ENCODE measurements at regions not wholly inside any gene's neighbourhood (a gene's known extent, or its start where the extent isn't known, plus 50 kb on each side); places are given as distances from the start of the nearest gene placed in this dataset.

DNA sequence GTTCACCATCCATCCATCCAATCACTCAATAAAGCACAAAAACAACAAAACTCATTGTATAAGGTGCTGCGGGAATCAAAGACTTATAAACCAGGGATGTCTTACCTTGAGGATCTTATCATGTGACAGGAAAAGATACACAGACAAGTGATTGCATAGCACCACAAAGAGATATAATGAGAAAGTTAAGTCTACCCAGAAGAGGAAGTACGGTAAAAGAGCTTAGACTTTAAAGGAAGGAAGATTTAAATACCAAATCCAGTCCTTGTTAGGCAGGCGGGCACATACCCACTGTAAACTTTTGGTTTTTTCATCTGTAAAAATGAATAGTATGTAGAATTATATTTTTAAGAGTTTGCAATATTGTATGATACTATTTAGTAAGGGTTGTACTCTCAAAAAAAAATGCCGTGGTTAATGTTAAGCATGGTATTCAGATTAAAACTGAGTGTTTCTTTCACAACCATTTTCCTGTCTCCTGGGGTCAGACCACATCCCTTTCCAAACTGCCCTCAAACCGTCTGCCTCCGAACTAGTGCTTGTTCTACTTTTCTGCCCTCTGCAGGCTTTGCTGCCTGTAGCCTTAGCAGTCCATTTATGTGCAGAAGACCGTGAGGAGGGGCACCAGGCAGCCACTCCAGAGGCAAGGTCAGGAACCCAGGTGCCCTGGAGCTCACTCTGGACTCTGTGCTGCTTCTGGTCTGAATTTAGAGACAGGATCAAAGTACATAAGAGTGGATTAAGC lies 179.5 kb upstream of the SYNDIG1 start:
- Histone ChIP-seq H3K27me3 (no peaks in the 10 kb centered on the region), H3K9me3 (no peaks in the 10 kb centered on the region), H3K36me3 (no peaks in the 10 kb centered on the region), H3K4me3 (no peak overlapping the region), H3K4me1 (no peaks in the 10 kb centered on the region), H3K27ac (no peak overlapping the region)
- DNase-seq = no peak
- no peak for TF ChIP-seq POLR2A (IDR thresholded peaks at IDR 0.05)
- TF ChIP-seq CTCF (IDR thresholded peaks at IDR 0.05) = no peak

DNA sequence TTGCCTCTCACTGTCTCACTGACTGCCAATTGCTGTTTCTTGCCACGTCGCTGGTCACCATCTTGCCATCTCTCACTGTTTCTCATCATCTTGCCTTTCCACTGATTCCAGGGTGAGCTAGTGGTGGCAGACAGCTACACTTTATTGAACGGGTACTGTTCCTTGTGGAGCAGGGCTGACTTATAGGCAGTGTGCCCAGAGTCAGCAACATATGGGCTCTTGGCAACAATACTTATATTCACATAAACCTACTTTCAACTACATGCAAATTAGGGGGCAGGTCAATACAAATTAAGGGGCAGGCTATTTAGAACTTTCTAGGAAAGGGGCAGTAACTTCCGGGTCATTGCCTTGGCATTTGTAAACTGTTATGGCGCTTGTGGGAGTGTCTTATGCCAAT lies 186.2 kb upstream of the SYNDIG1 start:
- DNase-seq = no peak
- H3K27ac ChIP-seq = no peak overlapping the region
- no peaks in the 10 kb centered on the region for H3K27me3 ChIP-seq
- H3K4me1 ChIP-seq = no peaks in the 10 kb centered on the region
- H3K9me3 ChIP-seq = no peaks in the 10 kb centered on the region
- no peaks in the 10 kb centered on the region for H3K36me3 ChIP-seq
- H3K4me3 ChIP-seq = no peak overlapping the region
- TF ChIP-seq POLR2A (IDR thresholded peaks at IDR 0.05) (no peak), CTCF (IDR thresholded peaks at IDR 0.05) (no peak)

DNA sequence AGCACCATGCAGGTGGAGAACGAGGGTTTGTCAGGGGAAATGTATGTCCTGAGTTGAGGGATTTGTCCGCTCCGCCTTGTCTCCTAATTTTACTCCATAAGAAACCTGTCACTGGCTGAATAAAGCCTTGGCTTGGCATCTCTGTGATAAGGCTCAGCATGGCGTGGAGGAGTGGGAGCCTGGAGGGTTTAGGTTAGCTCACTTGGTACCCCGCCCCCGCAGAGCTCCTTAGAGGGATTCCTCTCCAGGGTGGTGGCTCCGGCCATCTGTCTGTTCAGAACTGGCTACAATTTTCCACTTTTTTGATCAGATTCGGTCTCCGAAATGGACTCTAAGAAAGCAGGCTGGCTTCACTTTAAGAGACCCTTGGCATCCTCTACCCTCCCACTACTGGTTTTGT lies 192.2 kb upstream of the SYNDIG1 start:
- Histone ChIP-seq H3K4me1 (no peaks in the 10 kb centered on the region), H3K27me3 (no peaks in the 10 kb centered on the region), H3K9me3 (no peaks in the 10 kb centered on the region), H3K27ac (no peak overlapping the region), H3K4me3 (no peak overlapping the region), H3K36me3 (no peaks in the 10 kb centered on the region)
- no peak for DNase-seq
- TF ChIP-seq POLR2A (IDR thresholded peaks at IDR 0.05) (no peak), CTCF (IDR thresholded peaks at IDR 0.05) (no peak)

GRCh38 chr20:24275946-24276705 lies 193.3 kb upstream of the SYNDIG1 start:
- Histone ChIP-seq H3K4me1 (no peaks in the 10 kb centered on the region), H3K36me3 (no peaks in the 10 kb centered on the region), H3K27me3 (no peaks in the 10 kb centered on the region), H3K9me3 (no peaks in the 10 kb centered on the region), H3K27ac (no peak overlapping the region), H3K4me3 (no peak overlapping the region)
- TF ChIP-seq POLR2A (IDR thresholded peaks at IDR 0.05) (no peak), CTCF (IDR thresholded peaks at IDR 0.05) (no peak)
- DNase-seq = no peak

- Histone ChIP-seq H3K27me3 (no peaks in the 10 kb centered on the region), H3K9me3 (no peaks in the 10 kb centered on the region), H3K36me3 (no peaks in the 10 kb centered on the region), H3K4me1 (no peaks in the 10 kb centered on the region), H3K27ac (no peak overlapping the region), H3K4me3 (no peak overlapping the region)
- TF ChIP-seq CTCF (IDR thresholded peaks at IDR 0.05) (no peak), POLR2A (IDR thresholded peaks at IDR 0.05) (no peak)
- DNase-seq = no peak
Observed at GRCh38 chr20:24273251-24273650, 196.2 kb upstream of the SYNDIG1 start.

Data from Peyer's patch (tissue), 4 donors.